ENCODE measurements at regions not wholly inside any gene's neighbourhood (a gene's known extent, or its start where the extent isn't known, plus 50 kb on each side); places are given as distances from the start of the nearest gene placed in this dataset.

DNA sequence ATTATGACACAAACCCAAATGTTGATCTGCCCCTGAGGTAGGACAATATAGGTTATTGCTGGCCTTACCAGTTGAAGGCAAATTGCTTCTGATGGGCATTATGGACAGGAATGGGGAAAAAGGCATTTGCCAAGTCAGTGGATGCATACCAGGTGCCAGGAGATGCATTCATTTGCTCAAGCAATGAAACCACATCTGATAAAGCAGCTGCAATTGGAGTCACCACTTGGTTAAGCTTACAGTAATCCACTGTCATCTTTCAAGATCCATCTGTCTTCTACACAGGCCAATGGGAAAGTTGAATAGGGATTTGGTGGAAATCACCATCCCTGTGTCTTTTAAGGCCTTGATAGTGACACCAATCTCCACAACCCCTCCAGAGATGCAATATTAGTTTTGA lies 648.6 kb downstream of the COL12A1 start:
- Histone ChIP-seq H3K4me3 (ENCODE audit: low read depth, low read length) (no peak overlapping the region), H3K9me3 (no peaks in the 10 kb centered on the region), H3K4me1 (no peaks in the 10 kb centered on the region), H3K27me3 (no peaks in the 10 kb centered on the region), H3K36me3 (no peaks in the 10 kb centered on the region)
- no peak for TF ChIP-seq CTCF (IDR thresholded peaks at IDR 0.05; ENCODE audit: low read depth, low read length)
- DNase-seq, result no peak

- Histone ChIP-seq H3K4me3 (ENCODE audit: low read depth, low read length) (no peak overlapping the region), H3K27me3 (no peaks in the 10 kb centered on the region), H3K36me3 (no peaks in the 10 kb centered on the region), H3K4me1 (no peaks in the 10 kb centered on the region), H3K9me3 (no peaks in the 10 kb centered on the region)
- DNase-seq, result no peak
- no peak for TF ChIP-seq CTCF (IDR thresholded peaks at IDR 0.05; ENCODE audit: low read depth, low read length)
Observed at GRCh38 chr6:74554041-74554440, 651.8 kb downstream of the COL12A1 start.

DNA sequence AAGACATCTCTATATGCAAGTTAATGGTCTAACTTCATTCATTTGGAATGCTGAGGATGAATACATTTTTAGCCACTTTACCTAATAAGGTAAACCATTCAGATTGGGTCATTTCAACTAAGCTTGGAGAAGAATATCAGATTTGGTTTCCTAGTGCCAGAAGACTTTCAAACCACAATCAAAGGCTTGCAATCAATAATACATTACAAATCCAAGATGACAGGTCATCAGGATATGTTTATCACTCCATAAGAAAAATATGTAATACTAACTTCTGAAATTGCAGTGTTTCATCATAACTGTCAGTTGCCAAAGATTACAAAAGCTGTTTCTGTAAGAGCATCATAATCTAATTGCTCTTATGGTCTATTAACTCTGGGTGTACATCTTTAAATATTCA lies 654.0 kb downstream of the COL12A1 start:
- Histone ChIP-seq H3K27me3 (no peaks in the 10 kb centered on the region), H3K4me3 (ENCODE audit: low read depth, low read length) (no peak overlapping the region), H3K36me3 (no peaks in the 10 kb centered on the region), H3K9me3 (no peaks in the 10 kb centered on the region), H3K4me1 (no peaks in the 10 kb centered on the region)
- no peak for DNase-seq
- no peak for TF ChIP-seq CTCF (IDR thresholded peaks at IDR 0.05; ENCODE audit: low read depth, low read length)

DNA sequence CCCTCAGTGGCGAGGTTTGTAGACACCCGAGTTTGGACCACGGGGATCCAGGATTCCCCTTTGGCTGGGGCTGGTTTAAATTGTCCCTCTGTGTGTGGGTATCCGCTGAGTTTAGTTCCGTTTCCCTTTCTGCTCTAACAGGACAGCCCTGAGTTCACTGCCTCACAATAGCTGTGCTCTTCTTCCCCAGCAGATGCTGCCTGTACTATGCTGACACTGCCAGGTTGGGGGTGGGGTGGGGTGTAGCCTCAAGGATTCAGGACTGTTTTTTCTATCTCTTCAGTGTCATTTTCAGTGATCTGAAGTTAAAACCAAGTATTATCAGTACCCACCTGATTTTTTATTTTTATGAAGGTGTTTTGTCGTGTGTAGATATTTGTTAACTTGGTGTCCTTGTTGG lies 655.0 kb downstream of the COL12A1 start:
- no peaks in the 10 kb centered on the region for H3K4me1 ChIP-seq
- no peak overlapping the region for H3K4me3 ChIP-seq (ENCODE audit: low read depth, low read length)
- H3K9me3 ChIP-seq, result no peaks in the 10 kb centered on the region
- DNase-seq, result no peak
- no peaks in the 10 kb centered on the region for H3K27me3 ChIP-seq
- TF ChIP-seq CTCF (IDR thresholded peaks at IDR 0.05; ENCODE audit: low read depth, low read length), result no peak
- no peaks in the 10 kb centered on the region for H3K36me3 ChIP-seq

GRCh38 chr6:74549746-74550145 lies 656.1 kb downstream of the COL12A1 start:
- DNase-seq, result no peak
- H3K4me1 ChIP-seq, result no peaks in the 10 kb centered on the region
- H3K4me3 ChIP-seq (ENCODE audit: low read depth, low read length), result no peak overlapping the region
- H3K27me3 ChIP-seq, result no peaks in the 10 kb centered on the region
- no peaks in the 10 kb centered on the region for H3K9me3 ChIP-seq
- no peak for TF ChIP-seq CTCF (IDR thresholded peaks at IDR 0.05; ENCODE audit: low read depth, low read length)
- no peaks in the 10 kb centered on the region for H3K36me3 ChIP-seq

DNA sequence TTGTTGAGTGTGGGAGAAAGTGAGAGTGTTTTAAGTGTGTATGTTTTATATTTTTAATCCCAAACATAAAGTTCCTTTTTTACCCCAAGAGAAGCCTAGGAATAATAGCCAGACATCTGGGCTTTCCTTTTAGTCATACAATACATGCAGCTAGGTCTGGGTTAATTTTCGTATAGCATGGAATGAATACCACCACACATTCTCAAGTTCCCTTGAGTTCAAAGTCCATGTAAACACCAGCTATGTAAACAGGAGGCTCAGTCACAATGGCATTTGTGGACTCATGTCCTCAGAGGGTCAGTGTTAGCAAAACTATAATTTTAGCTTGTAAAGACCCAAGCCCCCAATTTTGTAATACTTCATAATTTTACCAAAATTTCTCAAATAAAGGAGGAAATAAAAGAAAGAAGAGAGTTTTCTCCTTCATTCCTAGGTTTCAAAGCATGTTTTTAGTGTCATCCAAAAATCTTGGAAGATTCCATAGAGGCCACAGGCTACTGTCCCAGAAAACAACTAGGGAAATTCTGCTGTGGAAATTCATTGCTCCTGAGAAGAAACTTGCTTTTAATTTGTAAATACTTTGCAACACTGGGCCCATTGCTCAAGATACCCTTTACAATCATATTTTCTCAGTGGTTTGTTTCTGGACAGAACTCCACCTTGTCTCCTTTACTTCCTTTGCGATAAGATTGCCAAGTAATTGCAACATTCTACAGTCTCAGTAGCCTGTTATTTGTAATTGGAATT lies 671.2 kb downstream of the COL12A1 start:
- H3K9me3 ChIP-seq, result no peaks in the 10 kb centered on the region
- no peaks in the 10 kb centered on the region for H3K4me1 ChIP-seq
- H3K4me3 ChIP-seq (ENCODE audit: low read depth, low read length), result no peak overlapping the region
- H3K27me3 ChIP-seq, result no peaks in the 10 kb centered on the region
- DNase-seq, result no peak
- TF ChIP-seq CTCF (IDR thresholded peaks at IDR 0.05; ENCODE audit: low read depth, low read length), result no peak
- no peaks in the 10 kb centered on the region for H3K36me3 ChIP-seq
